Panc1 (cell line): ENCODE measurements at regions not wholly inside any gene's neighbourhood (a gene's known extent, or its start where the extent isn't known, plus 50 kb on each side); places are given as distances from the start of the nearest gene placed in this dataset.

Experiments
- ATAC-seq: fragments of 200-7000 bp; cut with Tn5 transposase; 2 replicates; pipeline ENCODE4 v1.9.1; 2020; ENCODE audit warnings: mild to moderate bottlenecking, moderate library complexity
- BruUV-seq: library from RNA; stranded (reverse); fragments of 400-500 nt; replicated peaks from 2 replicates; lab custom pipeline; 2021; lab: Mats Ljungman, UMichigan
- CTCF ChIA-PET: fragments of 300-600 bp; sonication (Branson Sonifier 250); formaldehyde crosslinking; loops from one replicate; lab custom pipeline; 2022; ENCODE audit warnings: antibody characterized with exemption; lab: Charles Lee
- POLR2A ChIA-PET: fragments of 300-600 bp; sonication (Branson Sonifier 250); formaldehyde crosslinking; loops from one replicate; lab custom pipeline; 2022; ENCODE audit warnings: antibody characterized with exemption; lab: Charles Lee
- DNase-seq: peaks from one replicate; pipeline ENCODE4 v3.0.0-alpha.2; 2010; ENCODE audit warnings: low read depth, low spot score
- H3K27ac ChIP-seq: 2 replicates; pipeline ENCODE4 v1.5.1; 2011; ENCODE audit warnings: mild to moderate bottlenecking, low read length, inconsistent platforms
- H3K27me3 ChIP-seq: fragments of 200-500 bp; sonication (Bioruptor generic); 2 replicates; pipeline ENCODE4 v1.6.0; 2014; ENCODE audit warnings: low read length, inconsistent platforms; ENCODE audit not compliant: control insufficient read depth, insufficient read depth
- H3K36me3 ChIP-seq: fragments of 200-500 bp; sonication (Bioruptor generic); 2 replicates; pipeline ENCODE4 v1.5.1; 2014; ENCODE audit warnings: inconsistent platforms, mild to moderate bottlenecking, low read length, moderate library complexity; ENCODE audit not compliant: control insufficient read depth, insufficient read depth
- H3K4me1 ChIP-seq: 2 replicates; pipeline ENCODE4 v1.5.1; 2011; ENCODE audit warnings: inconsistent platforms, mild to moderate bottlenecking, low read length, moderate library complexity; ENCODE audit not compliant: control insufficient read depth, insufficient read depth
- H3K4me3 ChIP-seq, 2 experiments: 2 replicates each; pipeline ENCODE4 v1.5.1; 2011 to 2012; ENCODE audit warnings: low read depth in 2 of 2, low read length in 2 of 2, mild to moderate bottlenecking in 2 of 2, inconsistent platforms in 1 of 2, moderate library complexity in 1 of 2
- H3K9me3 ChIP-seq: fragments of 200-500 bp; sonication (Bioruptor generic); 2 replicates; pipeline ENCODE4 v1.5.1; 2014; ENCODE audit warnings: low read depth, mild to moderate bottlenecking, inconsistent platforms, low read length, moderate library complexity; ENCODE audit not compliant: control insufficient read depth, insufficient read depth
- CTCF ChIP-seq: fragments of 450-650 bp; IDR thresholded peaks from 2 replicates; pipeline ENCODE4 v1.5.1; 2017; ENCODE audit warnings: mild to moderate bottlenecking
- POLR2AphosphoS5 ChIP-seq: IDR thresholded peaks from 2 replicates; pipeline ENCODE4 v1.6.1; 2012; ENCODE audit warnings: mild to moderate bottlenecking, low read depth, low read length, moderate library complexity
- REST ChIP-seq, 2 experiments: IDR thresholded peaks; 2 replicates each; pipeline ENCODE4 v1.6.1; 2011 to 2012; ENCODE audit warnings: low read depth in 2 of 2, control low read depth in 1 of 2, low read length in 1 of 2, mild to moderate bottlenecking in 1 of 2, moderate library complexity in 1 of 2; ENCODE audit not compliant: insufficient read depth in 1 of 2
- SIN3A ChIP-seq: IDR thresholded peaks from 2 replicates; pipeline ENCODE4 v1.6.1; 2012; ENCODE audit warnings: low read depth, mild to moderate bottlenecking, low read length, moderate library complexity, borderline replicate concordance; ENCODE audit not compliant: insufficient read depth
- TCF7L2 ChIP-seq: IDR thresholded peaks from 2 replicates; pipeline ENCODE4 v1.6.1; 2011; ENCODE audit warnings: mild to moderate bottlenecking, low read depth, low read length, inconsistent platforms
- in situ Hi-C: cut with HindIII; loops from 2 replicates; pipeline ENCODE4 v1.10.0; 2016; ENCODE audit warnings: low sequenced_read_pairs, low pct_unique_long_range_greater_than_20kb
- intact Hi-C: fragments of 100-400 bp; cut with micrococcal nuclease; formaldehyde crosslinking; loops from one replicate; pipeline ENCODE4 v1.10.0; 2022; ENCODE audit not compliant: unreplicated experiment

- no TSS peak for BruUV-seq
Measured at GRCh38 chr4:157776930-157777528, 395.8 kb downstream of the GASK1B start.

GRCh38 chr4:157775971-157776370, 396.9 kb downstream of the GASK1B start:
- in situ Hi-C loops = no loop called here
- TF ChIP-seq REST (IDR thresholded peaks at IDR 0.05; ENCODE audit: insufficient read depth in 1 of 2, low read depth in 2 of 2, low read length in 1 of 2) (no peak), TCF7L2 (no peak), SIN3A (no peak), POLR2AphosphoS5 (no peak), CTCF (no peak)
- H3K27me3 ChIP-seq = no peaks in the 10 kb centered on the region
- no peaks in the 10 kb centered on the region for H3K4me1 ChIP-seq
- DNase-seq (no peak), ATAC-seq (no peak)
- ChIA-PET CTCF (no interaction called here), POLR2A (no interaction called here)
- BruUV-seq = no TSS peak
- no peaks in the 10 kb centered on the region for H3K9me3 ChIP-seq
- intact Hi-C loops = no loop called here
- no peak overlapping the region for H3K27ac ChIP-seq
- H3K4me3 ChIP-seq = no peak overlapping the region
- H3K36me3 ChIP-seq = no peaks in the 10 kb centered on the region

More at GRCh38 chr4:157776930-157777528, 395.8 kb downstream of the GASK1B start:
- ChIA-PET CTCF (no interaction called here), POLR2A (no interaction called here)
- Histone ChIP-seq H3K27me3 (no peaks in the 10 kb centered on the region), H3K4me3 (no peak overlapping the region), H3K9me3 (no peaks in the 10 kb centered on the region), H3K4me1 (no peaks in the 10 kb centered on the region), H3K27ac (no peak overlapping the region), H3K36me3 (no peaks in the 10 kb centered on the region)
- intact Hi-C loops = no loop called here
- DNase-seq (no peak), ATAC-seq (no peak)
- in situ Hi-C loops = no loop called here
- TF ChIP-seq TCF7L2 (no peak), REST (IDR thresholded peaks at IDR 0.05; ENCODE audit: insufficient read depth in 1 of 2, low read depth in 2 of 2, low read length in 1 of 2) (no peak), POLR2AphosphoS5 (no peak), CTCF (no peak), SIN3A (no peak)
